Panc1 (cell line): ENCODE measurements at regions not wholly inside any gene's neighbourhood (a gene's known extent, or its start where the extent isn't known, plus 50 kb on each side); places are given as distances from the start of the nearest gene placed in this dataset.

Experiments
- ATAC-seq: fragments of 200-7000 bp; cut with Tn5 transposase; 2 replicates; pipeline ENCODE4 v1.9.1; 2020; ENCODE audit warnings: mild to moderate bottlenecking, moderate library complexity
- BruUV-seq: library from RNA; stranded (reverse); fragments of 400-500 nt; replicated peaks from 2 replicates; lab custom pipeline; 2021; lab: Mats Ljungman, UMichigan
- CTCF ChIA-PET: fragments of 300-600 bp; sonication (Branson Sonifier 250); formaldehyde crosslinking; loops from one replicate; lab custom pipeline; 2022; ENCODE audit warnings: antibody characterized with exemption; lab: Charles Lee
- POLR2A ChIA-PET: fragments of 300-600 bp; sonication (Branson Sonifier 250); formaldehyde crosslinking; loops from one replicate; lab custom pipeline; 2022; ENCODE audit warnings: antibody characterized with exemption; lab: Charles Lee
- DNase-seq: peaks from one replicate; pipeline ENCODE4 v3.0.0-alpha.2; 2010; ENCODE audit warnings: low read depth, low spot score
- H3K27ac ChIP-seq: 2 replicates; pipeline ENCODE4 v1.5.1; 2011; ENCODE audit warnings: mild to moderate bottlenecking, low read length, inconsistent platforms
- H3K27me3 ChIP-seq: fragments of 200-500 bp; sonication (Bioruptor generic); 2 replicates; pipeline ENCODE4 v1.6.0; 2014; ENCODE audit warnings: low read length, inconsistent platforms; ENCODE audit not compliant: control insufficient read depth, insufficient read depth
- H3K36me3 ChIP-seq: fragments of 200-500 bp; sonication (Bioruptor generic); 2 replicates; pipeline ENCODE4 v1.5.1; 2014; ENCODE audit warnings: inconsistent platforms, mild to moderate bottlenecking, low read length, moderate library complexity; ENCODE audit not compliant: control insufficient read depth, insufficient read depth
- H3K4me1 ChIP-seq: 2 replicates; pipeline ENCODE4 v1.5.1; 2011; ENCODE audit warnings: inconsistent platforms, mild to moderate bottlenecking, low read length, moderate library complexity; ENCODE audit not compliant: control insufficient read depth, insufficient read depth
- H3K4me3 ChIP-seq, 2 experiments: 2 replicates each; pipeline ENCODE4 v1.5.1; 2011 to 2012; ENCODE audit warnings: low read depth in 2 of 2, low read length in 2 of 2, mild to moderate bottlenecking in 2 of 2, inconsistent platforms in 1 of 2, moderate library complexity in 1 of 2
- H3K9me3 ChIP-seq: fragments of 200-500 bp; sonication (Bioruptor generic); 2 replicates; pipeline ENCODE4 v1.5.1; 2014; ENCODE audit warnings: low read depth, mild to moderate bottlenecking, inconsistent platforms, low read length, moderate library complexity; ENCODE audit not compliant: control insufficient read depth, insufficient read depth
- CTCF ChIP-seq: fragments of 450-650 bp; IDR thresholded peaks from 2 replicates; pipeline ENCODE4 v1.5.1; 2017; ENCODE audit warnings: mild to moderate bottlenecking
- POLR2AphosphoS5 ChIP-seq: IDR thresholded peaks from 2 replicates; pipeline ENCODE4 v1.6.1; 2012; ENCODE audit warnings: mild to moderate bottlenecking, low read depth, low read length, moderate library complexity
- REST ChIP-seq, 2 experiments: IDR thresholded peaks; 2 replicates each; pipeline ENCODE4 v1.6.1; 2011 to 2012; ENCODE audit warnings: low read depth in 2 of 2, control low read depth in 1 of 2, low read length in 1 of 2, mild to moderate bottlenecking in 1 of 2, moderate library complexity in 1 of 2; ENCODE audit not compliant: insufficient read depth in 1 of 2
- SIN3A ChIP-seq: IDR thresholded peaks from 2 replicates; pipeline ENCODE4 v1.6.1; 2012; ENCODE audit warnings: low read depth, mild to moderate bottlenecking, low read length, moderate library complexity, borderline replicate concordance; ENCODE audit not compliant: insufficient read depth
- TCF7L2 ChIP-seq: IDR thresholded peaks from 2 replicates; pipeline ENCODE4 v1.6.1; 2011; ENCODE audit warnings: mild to moderate bottlenecking, low read depth, low read length, inconsistent platforms
- in situ Hi-C: cut with HindIII; loops from 2 replicates; pipeline ENCODE4 v1.10.0; 2016; ENCODE audit warnings: low sequenced_read_pairs, low pct_unique_long_range_greater_than_20kb
- intact Hi-C: fragments of 100-400 bp; cut with micrococcal nuclease; formaldehyde crosslinking; loops from one replicate; pipeline ENCODE4 v1.10.0; 2022; ENCODE audit not compliant: unreplicated experiment

- no peaks in the 10 kb centered on the region for H3K27me3 ChIP-seq
- no peaks in the 10 kb centered on the region for H3K9me3 ChIP-seq
- BruUV-seq: no TSS peak
- no peaks in the 10 kb centered on the region for H3K4me1 ChIP-seq
- no peak overlapping the region for H3K4me3 ChIP-seq
- ChIA-PET CTCF (no interaction called here), POLR2A (no interaction called here)
- no peak for TF ChIP-seq REST (IDR thresholded peaks at IDR 0.05; ENCODE audit: insufficient read depth in 1 of 2, low read depth in 2 of 2, low read length in 1 of 2)
- TF ChIP-seq POLR2AphosphoS5: no peak
- no peak for TF ChIP-seq SIN3A
- no peak for TF ChIP-seq TCF7L2
- TF ChIP-seq CTCF: no peak
- DNase-seq: no peak
- in situ Hi-C loops (no loop called here), intact Hi-C loops (no loop called here)
- H3K36me3 ChIP-seq: no peaks in the 10 kb centered on the region
- no peak for ATAC-seq
- no peak overlapping the region for H3K27ac ChIP-seq
Observed at GRCh38 chr5:105685884-105686283, 1984.9 kb downstream of the EFNA5 start.

- in situ Hi-C loops: no loop called here
- no peak for DNase-seq
- H3K9me3 ChIP-seq: no peaks in the 10 kb centered on the region
- no peak overlapping the region for H3K27ac ChIP-seq
- POLR2A ChIA-PET: no interaction called here
- no peaks in the 10 kb centered on the region for H3K36me3 ChIP-seq
- H3K4me1 ChIP-seq: no peaks in the 10 kb centered on the region
- TF ChIP-seq SIN3A (no peak), CTCF (no peak), TCF7L2 (no peak), POLR2AphosphoS5 (no peak), REST (IDR thresholded peaks at IDR 0.05; ENCODE audit: insufficient read depth in 1 of 2, low read depth in 2 of 2, low read length in 1 of 2) (no peak)
- H3K27me3 ChIP-seq: no peaks in the 10 kb centered on the region
- ATAC-seq: no peak
- no TSS peak for BruUV-seq
- intact Hi-C loops: no loop called here
- H3K4me3 ChIP-seq: no peak overlapping the region
- CTCF ChIA-PET: no interaction called here
Observed at GRCh38 chr5:105684799-105685198, 1985.9 kb downstream of the EFNA5 start.
